Heart left ventricle (tissue), 16 donors: ENCODE measurements at regions not wholly inside any gene's neighbourhood (a gene's known extent, or its start where the extent isn't known, plus 50 kb on each side); places are given as distances from the start of the nearest gene placed in this dataset.

Experiments used
- ATAC-seq, 4 donors: fragments of 200-7000 bp; cut with Tn5 transposase; one replicate each; pipeline ENCODE4 v1.9.1; 2020 to 2022; ENCODE audit warnings: moderate library complexity in 4 of 4, mild to moderate bottlenecking in 3 of 4, moderate number of reproducible peaks in 1 of 4
- DNase-seq, 5 donors: peaks; one replicate each; pipeline ENCODE4 v3.0.0-alpha.2; 2020
- H3K27ac ChIP-seq, 12 donors: fragments of 200-600 bp; sonication (generic) in 4 of 12; one replicate each; pipeline versions ENCODE4 v1.5.0 to v1.8.0; 2016 to 2022; ENCODE audit warnings: mild to moderate bottlenecking in 2 of 12
- H3K27me3 ChIP-seq, 9 donors: fragments of 200-600 bp; sonication (generic) in 2 of 9; one replicate each; pipeline versions ENCODE4 v1.5.1 to v1.8.0; 2016 to 2022; ENCODE audit warnings: mild to moderate bottlenecking in 3 of 9
- H3K36me3 ChIP-seq, 9 donors: fragments of 200-600 bp; sonication (generic) in 2 of 9; one replicate each; pipeline versions ENCODE4 v1.5.0 to v1.8.0; 2018 to 2022; ENCODE audit warnings: mild to moderate bottlenecking in 2 of 9
- H3K4me1 ChIP-seq, 12 donors: fragments of 200-600 bp; sonication (generic) in 4 of 12; one replicate each; pipeline versions ENCODE4 v1.5.0 to v1.8.0; 2016 to 2022; ENCODE audit warnings: mild to moderate bottlenecking in 3 of 12
- H3K4me3 ChIP-seq, 12 donors: fragments of 200-600 bp; sonication (generic) in 4 of 12; one replicate each; pipeline versions ENCODE4 v1.5.0 to v1.8.0; 2017 to 2022; ENCODE audit warnings: mild to moderate bottlenecking in 9 of 12, moderate library complexity in 4 of 12
- H3K9me3 ChIP-seq, 12 donors: fragments of 200-600 bp; sonication (generic) in 4 of 12; one replicate each; pipeline versions ENCODE4 v1.5.0 to v1.8.0; 2016 to 2022; ENCODE audit warnings: mild to moderate bottlenecking in 1 of 12
- CTCF ChIP-seq, 12 donors: fragments of 200-600 bp; sonication (generic) in 4 of 12; IDR thresholded peaks; one replicate each; pipeline versions ENCODE4 v1.5.0 to v1.8.0; 2018 to 2022; ENCODE audit warnings: antibody characterized with exemption in 12 of 12, mild to moderate bottlenecking in 5 of 12
- POLR2A ChIP-seq, 2 donors: fragments of 450-650 bp; IDR thresholded peaks; one replicate each; pipeline ENCODE4 v1.6.1; 2017; ENCODE audit warnings: antibody characterized with exemption in 2 of 2, mild to moderate bottlenecking in 2 of 2, moderate library complexity in 2 of 2
- WGBS, 4 donors: extraction: QIAGEN DNeasy Blood & Tissue Kit in 2 of 4; methylation state at CpG; one replicate each; pipeline versions ENCODE4 v1.1.5 to v1.1.7; 2013 to 2018; 5-methylcytosine and 5-hydroxymethylcytosine counted together
- intact Hi-C, 10 donors: fragments of 100-400 bp; cut with DNase I; formaldehyde crosslinking; loops; one replicate each; pipeline versions ENCODE4 v1.11.1 to v1.14.2; 2022
- donor health status: ischemic (EF 13 %, LVEDD 7.1; RV severe dilation, severe dysfunction).
- donor health status: healthy with polysubstance abuse.
- donor health status: DM: no; HTN: yes; CAD: no.
- donor health status: DM: no; HTN: no; CAD: no.
- donor health status: ischemic (EF 25% LVEDD 6.9; RV normal size, moderate dysfunction).
- donor health status: ischemic (EF 25% LVEDD 5.7; RV mildly dilated, moderate dysfunction).
- donor health status: healthy.
- donor health status: DM: yes; HTN: yes; CAD: no.
- donor health status: ischemic (EF 35%, LVEDD 5.7; RV mildly dilated, moderate dysfunction).
- donor health status: nonischemic (EF 11% LVEDD 7.7; RV severe dilation, severe dysfunction).
- donor health status: DM: yes; HTN: yes; CAD: no.
- donor health status: PGD.
- donor health status: ischemic (EF 29% LVEDD 5.4; RV normal size, mild dysfunction).
- donor health status: nonischemic (EF 23%, LVEDD 6.1; RV moderate dilation, normal function).

GRCh38 chr13:29918845-29919244 lies 68.4 kb upstream of the UBL3 start:
- no peak for DNase-seq
- no peaks in the 10 kb centered on the region for H3K9me3 ChIP-seq
- H3K4me3 ChIP-seq = no peak overlapping the region
- no peaks in the 10 kb centered on the region for H3K27me3 ChIP-seq
- no peak overlapping the region for H3K27ac ChIP-seq
- 73 to 88% (median 75%) methylated on average over 4 of the region's 4 CpGs for WGBS, 4 donors
- no peak for ATAC-seq
- peaks cover 0 to 15% (median 6%) of the 10 kb centered on the region in 12 donors for H3K4me1 ChIP-seq
- TF ChIP-seq POLR2A (IDR thresholded peaks at IDR 0.05) (no peak), CTCF (IDR thresholded peaks at IDR 0.05) (no peak)
- intact Hi-C loops = no loop called here
- no peaks in the 10 kb centered on the region for H3K36me3 ChIP-seq

DNA sequence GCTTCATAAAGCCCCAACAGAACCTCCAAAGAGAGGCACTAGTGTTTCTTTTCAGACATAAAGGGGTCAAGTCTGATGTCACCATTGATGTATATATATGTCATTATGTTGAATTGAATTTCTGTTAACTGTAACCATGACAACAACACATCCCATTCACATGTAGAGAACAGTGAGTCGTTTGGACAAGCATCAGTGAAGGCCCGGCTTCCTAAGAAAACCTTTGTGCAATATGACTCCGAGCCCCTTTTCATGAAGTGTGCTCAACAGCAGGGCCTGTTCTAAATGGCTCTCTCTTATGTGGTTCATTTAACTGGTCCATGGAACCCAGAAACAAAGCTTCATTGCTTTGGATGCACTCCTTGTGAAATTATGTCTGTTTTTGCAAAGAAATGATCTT lies 67.2 kb upstream of the UBL3 start:
- 77 to 90% (median 79%) methylated on average over 3 of the region's 3 CpGs for WGBS, 4 donors
- no peak for TF ChIP-seq POLR2A (IDR thresholded peaks at IDR 0.05)
- no peak for TF ChIP-seq CTCF (IDR thresholded peaks at IDR 0.05)
- H3K9me3 ChIP-seq = no peaks in the 10 kb centered on the region
- no peak overlapping the region for H3K4me3 ChIP-seq
- no peak for DNase-seq
- no peaks in the 10 kb centered on the region for H3K27me3 ChIP-seq
- H3K36me3 ChIP-seq = no peaks in the 10 kb centered on the region
- no peak overlapping the region for H3K27ac ChIP-seq
- H3K4me1 ChIP-seq = peaks cover 0 to 3% (median 0%) of the 10 kb centered on the region in 12 donors
- ATAC-seq = no peak
- intact Hi-C loops = no loop called here

DNA sequence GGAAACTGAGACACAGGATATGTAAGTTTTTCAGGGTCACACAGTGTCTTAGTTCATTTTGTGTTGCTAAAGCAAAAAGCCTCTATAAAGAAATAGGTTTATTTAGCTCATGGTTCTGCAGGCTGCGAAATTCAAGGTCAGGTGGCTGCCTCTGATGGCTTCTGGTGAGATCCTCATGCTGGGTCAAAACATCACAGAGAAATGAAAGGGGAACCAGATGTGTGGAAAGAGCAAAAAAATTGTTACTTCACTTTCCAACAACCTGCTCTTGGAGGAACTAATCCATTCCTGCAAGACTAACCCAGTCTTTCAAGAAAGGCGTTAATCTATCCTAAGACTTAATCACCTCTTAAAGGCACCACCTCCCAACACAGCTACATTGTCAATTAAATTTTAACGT lies 64.2 kb upstream of the UBL3 start:
- no peaks in the 10 kb centered on the region for H3K9me3 ChIP-seq
- no peak overlapping the region for H3K27ac ChIP-seq
- no peaks in the 10 kb centered on the region for H3K36me3 ChIP-seq
- TF ChIP-seq CTCF (IDR thresholded peaks at IDR 0.05) = no peak
- TF ChIP-seq POLR2A (IDR thresholded peaks at IDR 0.05) = no peak
- WGBS, 4 donors = 76 to 89% (median 76%) methylated on average over 3 of the region's 3 CpGs
- ATAC-seq = no peak
- H3K4me3 ChIP-seq = no peak overlapping the region
- intact Hi-C loops = no loop called here
- H3K4me1 ChIP-seq = no peaks in the 10 kb centered on the region
- H3K27me3 ChIP-seq = no peaks in the 10 kb centered on the region
- DNase-seq = no peak

GRCh38 chr13:29911781-29912418 lies 61.5 kb upstream of the UBL3 start:
- Histone ChIP-seq H3K4me3 (no peak overlapping the region), H3K27me3 (no peaks in the 10 kb centered on the region), H3K9me3 (no peaks in the 10 kb centered on the region), H3K4me1 (no peaks in the 10 kb centered on the region), H3K27ac (no peak overlapping the region), H3K36me3 (no peaks in the 10 kb centered on the region)
- intact Hi-C loops = no loop called here
- ATAC-seq = no peak
- 62 to 70% (median 63%) methylated on average over 6 to 7 of the region's 7 CpGs for WGBS, 4 donors
- DNase-seq = no peak
- TF ChIP-seq CTCF (IDR thresholded peaks at IDR 0.05) (no peak), POLR2A (IDR thresholded peaks at IDR 0.05) (no peak)
